ENCODE measurements at regions not wholly inside any gene's neighbourhood (a gene's known extent, or its start where the extent isn't known, plus 50 kb on each side); places are given as distances from the start of the nearest gene placed in this dataset.
"Not testable (repeated sequence)": the region's sequence is repeated elsewhere in the genome, so short reads cannot be mapped to it uniquely, and the experiment has no call there.

DNA sequence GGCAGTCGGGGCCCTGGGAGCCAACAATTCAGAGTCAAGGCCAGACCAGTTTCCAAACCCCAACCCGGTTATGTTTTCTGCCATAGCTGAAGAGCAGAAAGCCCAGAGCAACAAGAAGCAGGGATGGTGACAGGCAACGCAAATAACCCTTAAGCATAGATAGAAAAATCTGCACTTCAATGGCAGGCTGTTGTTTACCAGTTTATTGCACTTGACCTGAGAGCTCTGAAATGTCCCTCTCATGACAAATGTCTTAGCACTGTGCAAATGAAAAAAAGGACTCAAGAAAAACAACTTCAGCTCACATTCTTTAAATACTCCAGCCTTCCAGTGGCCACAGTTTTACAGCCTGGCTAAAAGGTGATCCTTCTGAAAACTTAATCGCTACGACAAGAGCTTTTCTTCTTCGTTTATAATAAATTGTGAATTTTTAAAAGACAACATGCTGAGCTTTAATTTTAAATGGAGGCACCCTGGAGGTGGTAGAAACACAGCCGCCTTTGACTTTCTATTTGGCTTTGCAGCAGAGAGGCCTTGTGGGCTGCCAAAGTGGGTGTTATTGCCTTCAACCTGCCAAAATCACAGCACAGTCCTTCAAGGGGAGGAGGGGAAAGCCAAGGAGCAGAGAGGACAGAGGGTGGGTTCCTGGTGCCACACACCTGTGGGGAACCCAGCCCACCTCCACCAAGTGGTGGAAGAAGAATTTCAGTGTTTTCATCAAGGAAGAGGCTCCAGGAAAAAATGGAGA lies 289.5 kb upstream of the CDYL start:
- no peak for DNase-seq

GRCh38 chr6:4485735-4486134 lies 290.5 kb upstream of the CDYL start:
- DNase-seq: no peak

DNA sequence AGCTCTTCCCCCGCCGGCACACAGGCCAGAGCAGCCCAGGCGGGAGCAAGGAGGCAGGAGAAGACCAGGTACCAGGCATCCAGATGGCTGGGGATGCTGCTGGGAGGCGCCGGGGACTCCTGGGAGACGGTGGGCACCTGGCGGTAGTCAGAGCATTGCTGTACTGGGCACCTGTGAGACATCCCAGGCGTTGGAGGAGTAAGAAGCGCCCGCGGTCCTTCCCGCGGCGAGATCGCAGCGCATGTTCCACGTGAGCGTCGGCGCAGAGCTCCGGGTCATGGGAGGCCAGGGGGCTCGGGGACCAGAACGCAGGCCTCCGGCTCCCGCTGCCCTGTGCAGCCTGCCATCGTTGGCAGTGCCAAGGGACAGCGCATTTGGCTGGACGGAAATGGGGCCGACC lies 293.7 kb upstream of the CDYL start:
- no peak for DNase-seq

- DNase-seq: no peak
Observed at GRCh38 chr6:4480788-4481735, 295.1 kb upstream of the CDYL start.

GRCh38 chr6:4478098-4478497 lies 298.1 kb upstream of the CDYL start:
- DNase-seq: no peak

GRCh38 chr6:4474810-4475209 lies 301.4 kb upstream of the CDYL start:
- no peak for DNase-seq

DNA sequence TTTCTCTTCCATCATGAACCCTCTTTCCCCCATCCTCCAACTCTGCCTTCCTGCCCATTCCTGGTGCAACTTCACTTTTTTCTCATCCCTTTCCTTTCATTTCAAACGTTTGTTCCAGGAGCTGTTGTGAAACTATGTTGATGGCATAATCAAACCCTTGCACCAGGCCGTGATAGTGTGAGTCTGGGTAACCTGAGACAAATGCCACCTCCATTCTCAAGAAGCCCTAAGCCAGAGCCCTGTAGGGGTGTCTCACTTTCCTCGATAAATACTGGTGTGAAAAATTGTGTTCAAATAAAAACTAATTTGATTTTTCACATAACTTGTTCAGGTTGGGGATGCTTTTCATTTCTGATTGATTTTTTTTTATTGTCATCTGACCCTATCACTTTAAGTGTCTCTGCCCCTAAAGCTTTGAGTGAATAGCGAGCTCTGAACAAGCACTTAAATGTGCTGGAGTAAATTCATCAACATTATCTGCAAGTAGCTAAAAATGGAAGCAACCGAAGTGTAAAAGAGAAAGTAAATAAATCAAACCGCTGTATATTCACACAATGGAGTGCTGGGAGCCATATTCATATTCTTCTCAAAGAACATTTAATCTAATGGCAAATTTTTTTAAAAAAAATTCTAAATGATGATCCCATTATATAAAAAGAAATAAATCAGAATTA lies 303.1 kb upstream of the CDYL start:
- DNase-seq: no peak

DNA sequence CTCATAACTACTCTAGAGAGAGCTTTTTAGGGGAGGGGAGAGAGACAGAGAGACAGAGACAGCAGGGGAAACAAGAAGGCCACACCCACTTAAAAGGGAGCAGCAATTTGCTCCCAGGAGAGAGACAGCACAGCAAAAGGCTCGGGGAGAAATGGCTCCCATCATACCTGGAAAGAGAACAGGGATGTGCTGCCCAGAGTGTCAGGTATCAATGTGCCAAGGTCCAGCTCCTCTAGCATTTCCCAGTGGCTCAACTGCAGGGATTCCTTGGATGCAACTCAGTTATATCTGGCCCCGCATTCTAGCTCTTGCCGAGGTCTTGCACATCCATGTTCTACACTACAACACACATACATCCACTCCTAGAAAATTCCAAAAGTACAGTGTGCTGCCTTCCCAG lies 304.0 kb upstream of the CDYL start:
- no peak for DNase-seq

DNA sequence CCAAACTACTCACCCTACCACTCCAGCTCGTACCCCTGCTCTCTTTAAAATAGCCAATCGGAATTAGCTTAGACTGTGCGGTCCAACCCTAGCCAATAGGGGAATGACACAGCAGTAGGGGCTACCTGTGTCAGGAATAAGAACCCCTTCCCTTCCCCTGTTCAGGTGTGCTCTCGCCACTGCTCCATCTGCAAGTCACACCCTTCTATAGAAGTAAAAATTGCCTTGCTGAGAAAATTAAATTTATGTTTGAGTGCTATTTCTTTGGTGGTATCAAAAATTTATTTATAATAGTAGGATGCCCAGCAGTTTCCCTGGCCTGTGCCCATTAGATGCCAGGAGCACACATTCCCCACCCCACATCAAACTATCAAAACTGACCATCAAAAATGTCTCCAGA lies 304.7 kb upstream of the CDYL start:
- not testable (repeated sequence) for DNase-seq

- DNase-seq: no peak
Observed at GRCh38 chr6:4470698-4471210, 305.4 kb upstream of the CDYL start.

GRCh38 chr6:4466769-4467480 lies 309.3 kb upstream of the CDYL start:
- DNase-seq: no peak

GRCh38 chr6:4466261-4466660 lies 309.9 kb upstream of the CDYL start:
- DNase-seq: peak in 1 of 2 experiments; percentile 33

- DNase-seq: no peak
Observed at GRCh38 chr6:4464638-4465037, 311.6 kb upstream of the CDYL start.

GRCh38 chr6:4463236-4463635 lies 313.0 kb upstream of the CDYL start:
- no peak for DNase-seq

GRCh38 chr6:4460586-4461475 lies 315.4 kb upstream of the CDYL start:
- no peak for DNase-seq

- no peak for DNase-seq
Observed at GRCh38 chr6:4459996-4460395, 316.2 kb upstream of the CDYL start.

DNA sequence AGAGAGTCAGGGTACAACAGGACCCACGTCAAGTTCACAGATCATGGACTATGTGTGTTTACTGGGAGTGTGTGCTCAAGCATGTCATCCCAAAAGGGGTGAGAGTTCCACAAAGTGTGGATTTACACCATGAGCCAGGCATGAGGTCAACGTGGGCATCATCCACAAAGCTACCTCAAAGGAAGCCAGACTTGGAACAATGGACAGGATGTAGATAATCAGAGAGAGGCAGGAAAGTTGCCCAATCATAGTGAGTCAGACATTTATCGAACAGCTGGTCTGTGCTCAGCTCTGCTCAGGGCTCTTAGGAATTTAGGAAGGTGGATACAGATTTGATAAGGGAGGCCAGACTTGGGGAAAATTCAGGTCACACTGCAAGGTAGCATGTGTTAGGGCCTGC lies 317.2 kb upstream of the CDYL start:
- DNase-seq: peak in 1 of 2 experiments; percentile 6

- DNase-seq: no peak
Observed at GRCh38 chr6:4451718-4452117, 316.3 kb upstream of the ECI2 start.

- DNase-seq: no peak
Observed at GRCh38 chr6:4451081-4451480, 315.7 kb upstream of the ECI2 start.

DNA sequence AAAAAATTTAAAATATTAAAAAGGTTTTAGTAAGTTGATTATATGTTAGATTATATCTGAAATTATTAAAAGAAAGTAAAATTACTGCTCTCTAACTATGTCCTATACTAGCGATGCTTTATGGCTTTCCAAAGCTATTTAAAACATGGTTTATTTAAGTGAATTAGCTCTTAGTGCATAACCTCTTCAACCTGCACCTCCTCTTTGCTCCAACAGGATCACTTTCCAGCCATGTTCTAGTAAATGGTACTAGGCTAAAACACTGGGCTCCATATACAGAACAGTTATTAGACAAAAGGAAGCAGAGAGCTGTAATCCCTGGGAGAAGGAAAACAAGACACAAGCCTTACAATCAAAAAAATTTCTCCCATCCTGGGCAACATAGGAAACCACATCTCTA lies 314.9 kb upstream of the ECI2 start:
- no peak for DNase-seq

GRCh38 chr6:4449409-4449808 lies 314.0 kb upstream of the ECI2 start:
- DNase-seq: no peak

GRCh38 chr6:4448841-4449240 lies 313.5 kb upstream of the ECI2 start:
- DNase-seq: no peak

Measured in NCI-H2081 (cell line).